ENCODE measurements at regions not wholly inside any gene's neighbourhood (a gene's known extent, or its start where the extent isn't known, plus 50 kb on each side); places are given as distances from the start of the nearest gene placed in this dataset.

DNA sequence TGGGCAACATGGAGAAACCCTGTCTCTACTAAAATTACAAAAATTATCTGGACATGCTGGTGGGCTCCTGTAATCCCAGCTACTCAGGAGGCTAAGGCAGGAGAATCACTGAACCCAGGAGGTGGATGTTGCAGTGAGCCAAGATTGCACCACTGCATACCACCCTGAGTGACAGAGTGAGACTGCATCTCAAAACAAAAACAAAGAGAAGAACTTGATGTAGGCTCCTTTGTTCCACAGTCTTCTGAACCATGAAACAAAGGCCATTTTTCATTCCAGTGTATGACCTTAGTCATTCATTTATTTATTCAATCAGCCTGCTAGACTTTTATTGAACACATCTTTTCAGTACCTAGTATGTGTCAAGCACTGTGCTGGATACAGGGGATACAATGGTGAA is 369.6 kb downstream of the FAT3 start:
- TF ChIP-seq RAD21 (IDR thresholded peaks at IDR 0.05; ENCODE audit: low read depth) (no peak), TCF12 (IDR thresholded peaks at IDR 0.05; ENCODE audit: low read depth) (no peak), YY1 (IDR thresholded peaks at IDR 0.05; ENCODE audit: low read depth) (no peak)
- TF ChIP-seq, protein P1, sequence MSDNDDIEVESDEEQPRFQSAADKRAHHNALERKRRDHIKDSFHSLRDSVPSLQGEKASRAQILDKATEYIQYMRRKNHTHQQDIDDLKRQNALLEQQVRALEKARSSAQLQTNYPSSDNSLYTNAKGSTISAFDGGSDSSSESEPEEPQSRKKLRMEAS (IDR thresholded peaks at IDR 0.05), result no peak
